ENCODE measurements at regions not wholly inside any gene's neighbourhood (a gene's known extent, or its start where the extent isn't known, plus 50 kb on each side); places are given as distances from the start of the nearest gene placed in this dataset.

DNA sequence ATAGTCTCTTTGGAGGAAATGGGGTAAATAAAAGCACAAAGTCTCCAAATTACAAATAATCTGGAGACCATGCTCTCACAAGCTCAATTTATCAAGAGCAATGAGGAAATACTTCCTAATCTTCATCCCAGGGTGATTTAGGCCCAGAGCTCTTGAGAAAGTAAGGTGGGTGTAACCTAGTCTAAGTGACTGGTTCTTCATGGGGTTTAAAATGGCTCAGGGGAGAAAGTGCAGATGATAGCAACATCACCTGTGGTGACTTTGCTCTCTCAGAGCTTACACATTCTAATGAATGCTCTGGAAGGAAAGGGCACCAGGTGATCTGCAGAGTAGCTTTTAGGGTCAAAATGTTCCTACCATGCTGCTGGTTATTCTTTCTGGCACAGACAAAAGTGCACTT, 118.4 kb upstream of the TP63 start:
- TF ChIP-seq CTCF (conservative IDR thresholded peaks at IDR 0.05; ENCODE audit: low read length), result no peak
- DNase-seq (ENCODE audit: low read depth), result no peak
- H3K4me3 ChIP-seq (ENCODE audit: low read length), result no peak overlapping the region

DNA sequence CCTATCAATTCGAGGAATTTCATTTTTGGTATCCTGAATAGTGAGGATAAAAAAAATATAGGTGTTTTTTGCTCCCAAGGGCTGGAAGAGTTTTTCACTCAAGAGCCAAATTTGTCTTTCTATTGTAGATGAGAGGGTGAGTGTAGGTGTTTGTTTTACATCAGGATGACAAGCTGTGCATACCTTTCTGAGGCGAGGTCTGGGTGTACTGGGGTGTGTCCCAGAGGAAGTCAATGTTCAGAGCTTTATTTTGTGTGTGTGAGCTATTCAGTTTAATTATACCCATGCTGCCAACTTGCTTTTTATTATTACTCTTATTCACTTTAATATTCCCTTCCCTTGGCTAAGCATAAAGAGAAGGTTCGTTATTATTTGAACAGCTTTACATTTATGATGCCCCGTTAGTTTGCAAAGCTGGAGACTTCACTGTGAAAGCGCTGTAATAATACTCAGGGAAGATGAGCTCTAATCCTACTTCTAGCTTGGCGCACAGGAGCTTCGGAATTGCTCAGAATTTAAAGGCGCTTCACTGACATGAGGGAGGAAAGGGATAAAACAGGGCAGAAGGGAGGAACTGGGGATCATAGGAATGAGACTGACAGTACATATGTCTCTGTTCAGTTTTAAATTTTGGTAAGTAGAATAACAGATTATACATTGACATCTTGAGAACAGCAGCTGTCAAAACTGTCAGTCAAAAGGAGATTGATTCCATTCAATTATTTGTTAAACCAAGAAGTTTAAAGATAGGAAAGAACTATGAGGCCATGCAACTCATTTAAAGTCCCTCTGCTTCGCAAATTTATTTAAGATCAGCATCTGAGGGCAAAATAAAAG, 117.7 kb upstream of the TP63 start:
- no peak overlapping the region for H3K4me3 ChIP-seq (ENCODE audit: low read length)
- no peak for DNase-seq (ENCODE audit: low read depth)
- no peak for TF ChIP-seq CTCF (conservative IDR thresholded peaks at IDR 0.05; ENCODE audit: low read length)

- no peak overlapping the region for H3K4me3 ChIP-seq (ENCODE audit: low read length)
- peak; percentile 36 for DNase-seq (ENCODE audit: low read depth)
- no peak for TF ChIP-seq CTCF (conservative IDR thresholded peaks at IDR 0.05; ENCODE audit: low read length)
Measured at GRCh38 chr3:189516039-189516438, 115.2 kb upstream of the TP63 start.

- H3K4me3 ChIP-seq (ENCODE audit: low read length), result no peak overlapping the region
- TF ChIP-seq CTCF (conservative IDR thresholded peaks at IDR 0.05; ENCODE audit: low read length), result no peak
- no peak for DNase-seq (ENCODE audit: low read depth)
Measured at GRCh38 chr3:189517981-189518380, 113.2 kb upstream of the TP63 start.

DNA sequence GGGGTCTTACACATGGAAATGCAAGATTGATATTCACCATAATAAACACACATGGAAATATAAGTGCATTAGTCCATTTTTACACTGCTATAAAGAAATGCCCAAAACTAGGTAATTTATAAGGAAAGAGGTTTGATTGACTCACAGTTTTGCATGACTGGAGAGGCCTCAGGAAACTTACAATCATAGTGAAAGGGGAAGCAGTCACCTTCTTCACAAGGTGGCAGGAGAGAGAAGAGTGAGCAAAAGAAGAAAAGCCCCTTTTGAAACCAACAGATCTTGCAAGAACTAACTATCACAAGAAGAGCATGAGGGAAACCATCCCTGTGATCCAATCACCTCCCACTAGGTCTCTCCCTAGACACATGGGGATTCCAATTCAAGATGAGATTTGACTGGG, 111.7 kb upstream of the TP63 start:
- no peak for DNase-seq (ENCODE audit: low read depth)
- no peak overlapping the region for H3K4me3 ChIP-seq (ENCODE audit: low read length)
- TF ChIP-seq CTCF (conservative IDR thresholded peaks at IDR 0.05; ENCODE audit: low read length), result no peak

GRCh38 chr3:189529468-189529867, 101.7 kb upstream of the TP63 start:
- no peak overlapping the region for H3K4me3 ChIP-seq (ENCODE audit: low read length)
- DNase-seq (ENCODE audit: low read depth), result no peak
- TF ChIP-seq CTCF (conservative IDR thresholded peaks at IDR 0.05; ENCODE audit: low read length), result no peak

DNA sequence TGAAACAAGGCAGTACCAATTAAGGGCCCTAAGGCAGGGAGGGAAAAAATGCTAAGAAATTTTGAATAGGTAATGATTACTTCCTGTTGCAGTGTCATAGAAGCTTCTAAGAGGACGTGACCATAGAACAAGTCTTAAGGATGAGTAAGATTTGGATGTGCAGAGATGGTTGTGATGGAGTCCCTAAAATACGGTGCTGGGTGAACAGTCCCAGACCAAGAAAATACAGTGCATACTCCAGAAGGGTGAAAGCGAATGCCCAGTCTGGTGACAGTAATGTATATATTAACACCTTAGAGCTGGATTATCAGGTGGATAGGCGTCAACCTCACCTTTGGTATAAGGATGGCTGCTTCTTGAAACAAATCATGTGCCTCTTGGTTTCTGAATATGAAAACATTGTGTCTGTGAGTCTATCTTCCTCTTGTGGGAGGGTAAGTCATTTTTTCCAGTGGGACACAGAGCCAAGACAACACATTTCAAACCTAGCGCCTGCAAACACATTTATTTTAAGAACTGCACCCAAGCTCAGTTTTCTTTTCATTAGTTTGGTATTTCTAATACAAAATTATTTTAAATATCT, 101.2 kb upstream of the TP63 start:
- H3K4me3 ChIP-seq (ENCODE audit: low read length), result no peak overlapping the region
- DNase-seq (ENCODE audit: low read depth), result no peak
- no peak for TF ChIP-seq CTCF (conservative IDR thresholded peaks at IDR 0.05; ENCODE audit: low read length)

Measured in AG10803 (cell line).